ENCODE measurements at regions not wholly inside any gene's neighbourhood (a gene's known extent, or its start where the extent isn't known, plus 50 kb on each side); places are given as distances from the start of the nearest gene placed in this dataset.

- H3K4me3 ChIP-seq (ENCODE audit: low read depth, low read length): no peak overlapping the region
- no peak for TF ChIP-seq CTCF (IDR thresholded peaks at IDR 0.05; ENCODE audit: low read depth, low read length)
- ChIA-PET POLR2A (no interaction called here), CTCF (no interaction called here)
- no peak for DNase-seq (ENCODE audit: low read depth, low spot score)
- no peak overlapping the region for H3K27ac ChIP-seq (ENCODE audit: low read depth, low read length)
- H3K9me3 ChIP-seq (ENCODE audit: control insufficient read depth, insufficient read depth, low read length): peaks cover 7% of the 10 kb centered on the region; the same call in 1 of the 2 replicates
- no peaks in the 10 kb centered on the region for H3K27me3 ChIP-seq (ENCODE audit: control insufficient read depth, insufficient read depth, low read length)
Measured at GRCh38 chr11:22138264-22138663, 54.6 kb upstream of the ANO5 start.

Measured in AG04450 (cell line).